22Rv1 (cell line): ENCODE measurements at regions not wholly inside any gene's neighbourhood (a gene's known extent, or its start where the extent isn't known, plus 50 kb on each side); places are given as distances from the start of the nearest gene placed in this dataset.

ENCODE experiments used
- CTCF ChIP-seq: fragments of 450-650 bp; IDR thresholded peaks from 2 replicates; pipeline ENCODE4 v1.5.1; 2017; ENCODE audit warnings: mild to moderate bottlenecking
- ZFX ChIP-seq: fragments of 450-650 bp; IDR thresholded peaks from 2 replicates; pipeline ENCODE4 v1.6.1; 2017; ENCODE audit warnings: antibody characterized with exemption, borderline replicate concordance

- TF ChIP-seq CTCF (no peak), ZFX (no peak)
Measured at GRCh38 chr2:55810622-55811020, 113.0 kb downstream of the EFEMP1 start.
